Endothelial cell of umbilical vein (primary cell): ENCODE measurements at regions not wholly inside any gene's neighbourhood (a gene's known extent, or its start where the extent isn't known, plus 50 kb on each side); places are given as distances from the start of the nearest gene placed in this dataset.

Experiments used
- BruUV-seq: library from RNA; stranded (reverse); fragments of 400-500 nt; replicated peaks from 2 replicates; lab custom pipeline; 2021; lab: Mats Ljungman, UMichigan
- CTCF ChIA-PET: fragments of 300-600, 350-600 bp; sonication (Branson Sonifier 250); formaldehyde crosslinking; loops from one replicate; lab custom pipeline; 2021; ENCODE audit warnings: antibody characterized with exemption, inconsistent platforms; lab: Charles Lee
- POLR2A ChIA-PET: fragments of 300-600, 350-600 bp; sonication (Branson Sonifier 250); formaldehyde crosslinking; loops from one replicate; lab custom pipeline; 2021; ENCODE audit warnings: antibody characterized with exemption, inconsistent platforms; lab: Charles Lee
- DNase-seq: peaks from one replicate; pipeline ENCODE4 v3.0.0-alpha.2; 2011; ENCODE audit warnings: low read depth, low spot score
- FAIRE-seq: peaks from 2 replicates; lab custom pipeline; 2011; peaks lifted over from hg19 to GRCh38; lab: Jason Lieb, UNC
- H2AFZ ChIP-seq: 2 replicates; pipeline ENCODE4 v1.6.0; 2012; ENCODE audit warnings: low read depth, low read length, control low read depth, inconsistent platforms
- H3K27ac ChIP-seq: 2 replicates; pipeline ENCODE4 v1.5.1; 2011; ENCODE audit warnings: low read depth, mild to moderate bottlenecking, control low read depth, low read length, moderate library complexity; ENCODE audit not compliant: insufficient read depth
- H3K27me3 ChIP-seq, 2 experiments: 2 replicates each; pipeline versions ENCODE4 v1.6.0 to v1.6.1; 2011; ENCODE audit warnings: low read length in 2 of 2, mixed read lengths in 1 of 2; ENCODE audit not compliant: control insufficient read depth in 2 of 2, insufficient read depth in 2 of 2
- H3K36me3 ChIP-seq, 2 experiments: 2 replicates in 1 of 2; 3 replicates in 1 of 2; pipeline ENCODE4 v1.5.1; 2011; ENCODE audit warnings: low read length in 2 of 2, mild to moderate bottlenecking in 1 of 2, moderate library complexity in 1 of 2; ENCODE audit not compliant: control insufficient read depth in 2 of 2, insufficient read depth in 2 of 2; ENCODE audit errors: extremely low read depth in 1 of 2
- H3K4me1 ChIP-seq: 3 replicates; pipeline ENCODE4 v1.5.1; 2011; ENCODE audit warnings: mild to moderate bottlenecking, low read length; ENCODE audit not compliant: control insufficient read depth, insufficient read depth; ENCODE audit errors: extremely low read depth
- H3K4me2 ChIP-seq: 2 replicates; pipeline ENCODE4 v1.6.1; 2011; ENCODE audit warnings: low read length, control low read depth, mixed read lengths; ENCODE audit not compliant: insufficient read depth
- H3K4me3 ChIP-seq, 3 experiments: fragments of 200-600 bp in 1 of 3; sonication (generic), shearing (Covaris generic) in 1 of 3; replicated peaks in 1 of 3; 2 replicates each; pipeline ENCODE4 v1.5.1; 2011 to 2016; ENCODE audit warnings: control low read depth in 3 of 3, low read length in 3 of 3, mild to moderate bottlenecking in 2 of 3, inconsistent platforms in 1 of 3, low read depth in 1 of 3, moderate library complexity in 1 of 3; ENCODE audit not compliant: insufficient read depth in 1 of 3
- H3K79me2 ChIP-seq: 2 replicates; pipeline ENCODE4 v1.6.0; 2012; ENCODE audit warnings: low read length, inconsistent platforms; ENCODE audit not compliant: control insufficient read depth, insufficient read depth
- H3K9ac ChIP-seq: replicated peaks from 2 replicates; pipeline ENCODE3; 2011; ENCODE audit warnings: low read length, control low read depth; ENCODE audit not compliant: insufficient read depth; ENCODE audit errors: extremely low read depth
- H3K9me1 ChIP-seq: replicated peaks from 3 replicates; pipeline ENCODE4 v1.6.0; 2011; ENCODE audit warnings: mild to moderate bottlenecking, low read length; ENCODE audit not compliant: control insufficient read depth, insufficient read depth; ENCODE audit errors: extremely low read depth
- H3K9me3 ChIP-seq: replicated peaks from 2 replicates; pipeline ENCODE4 v1.5.1; 2012; ENCODE audit warnings: low read length, inconsistent platforms; ENCODE audit not compliant: control insufficient read depth, insufficient read depth
- H4K20me1 ChIP-seq: replicated peaks from 2 replicates; pipeline ENCODE3; 2011; ENCODE audit warnings: mild to moderate bottlenecking, low read length; ENCODE audit not compliant: control insufficient read depth, insufficient read depth; ENCODE audit errors: extremely low read depth
- CTCF ChIP-seq, 2 donors: IDR thresholded peaks; 1 replicate in 1 of 2; 2 replicates in 1 of 2; pipeline ENCODE4 v1.5.1; 2011; ENCODE audit warnings: low read length in 2 of 2, mild to moderate bottlenecking in 2 of 2, moderate library complexity in 2 of 2, control low read depth in 1 of 2, inconsistent platforms in 1 of 2, low read depth in 1 of 2; ENCODE audit not compliant: insufficient read depth in 1 of 2; ENCODE audit errors: extremely low read depth in 1 of 2
- EZH2 ChIP-seq: IDR thresholded peaks from 2 replicates; pipeline ENCODE4 v1.6.1; 2012; ENCODE audit warnings: borderline replicate concordance, low read depth, mild to moderate bottlenecking, moderate library complexity, low read length, inconsistent platforms; ENCODE audit not compliant: severe bottlenecking
- FOS ChIP-seq: IDR thresholded peaks from 2 replicates; pipeline ENCODE4 v1.6.1; 2011; ENCODE audit warnings: mild to moderate bottlenecking, low read length, moderate library complexity, borderline replicate concordance; ENCODE audit not compliant: insufficient read depth
- GATA2 ChIP-seq: IDR thresholded peaks from 2 replicates; pipeline ENCODE4 v1.7.0; 2011; ENCODE audit warnings: low read depth, mild to moderate bottlenecking, moderate library complexity, mixed read lengths, low read length; ENCODE audit not compliant: insufficient read length, insufficient read depth
- JUN ChIP-seq: IDR thresholded peaks from 2 replicates; pipeline ENCODE4 v1.6.1; 2011; ENCODE audit warnings: borderline replicate concordance, low read depth; ENCODE audit not compliant: insufficient read length, insufficient read depth
- MAX ChIP-seq: IDR thresholded peaks from 2 replicates; pipeline ENCODE4 v1.6.1; 2011; ENCODE audit not compliant: insufficient read depth, insufficient read length
- MYC ChIP-seq: IDR thresholded peaks from one replicate; pipeline ENCODE4 v1.6.1; 2011; ENCODE audit warnings: mild to moderate bottlenecking, low read depth, low read length
- POLR2A ChIP-seq: IDR thresholded peaks from 2 replicates; pipeline ENCODE4 v1.6.1; 2012; ENCODE audit warnings: low read depth, mild to moderate bottlenecking, control low read depth, low read length
- POLR2AphosphoS5 ChIP-seq: IDR thresholded peaks from 2 replicates; pipeline ENCODE4 v1.6.1; 2012; ENCODE audit warnings: low read depth, mild to moderate bottlenecking, control low read depth, low read length, moderate library complexity; ENCODE audit not compliant: insufficient read depth
- dilution Hi-C: fragments of 300-500 bp; cut with MboI; formaldehyde crosslinking; loops from one replicate; pipeline ENCODE4 v1.15.0; 2019; ENCODE audit warnings: low sequenced_read_pairs; ENCODE audit not compliant: extremely low pct_ligation_motif_present
- intact Hi-C: fragments of 100-400 bp; cut with micrococcal nuclease; formaldehyde crosslinking; loops from one replicate; pipeline ENCODE4 v1.10.0; 2022

GRCh38 chr11:92362989-92363388, 138.4 kb downstream of the FAT3 start:
- Histone ChIP-seq H3K27ac (no peak overlapping the region), H3K36me3 (no peaks in the 10 kb centered on the region), H3K4me1 (no peaks in the 10 kb centered on the region), H4K20me1 (no peaks in the 10 kb centered on the region), H3K27me3 (no peaks in the 10 kb centered on the region), H3K79me2 (no peaks in the 10 kb centered on the region), H3K4me3 (no peak overlapping the region), H2AFZ (no peak overlapping the region), H3K9me1 (no peaks in the 10 kb centered on the region), H3K4me2 (no peak overlapping the region), H3K9me3 (peaks cover 2% of the 10 kb centered on the region), H3K9ac (no peak overlapping the region)
- DNase-seq, result no peak
- intact Hi-C loops, result no loop called here
- no peak for FAIRE-seq
- dilution Hi-C loops, result no loop called here
- ChIA-PET POLR2A (no interaction called here), CTCF (no interaction called here)
- no TSS peak for BruUV-seq
- TF ChIP-seq JUN (no peak), POLR2AphosphoS5 (no peak), GATA2 (no peak), POLR2A (no peak), FOS (no peak)

- FAIRE-seq (no peak), DNase-seq (no peak)
- ChIA-PET POLR2A (no interaction called here), CTCF (no interaction called here)
- Histone ChIP-seq H2AFZ (no peak overlapping the region), H3K9ac (no peak overlapping the region), H3K27me3 (no peaks in the 10 kb centered on the region), H3K36me3 (no peaks in the 10 kb centered on the region), H3K4me2 (no peak overlapping the region), H3K9me1 (no peaks in the 10 kb centered on the region), H4K20me1 (no peaks in the 10 kb centered on the region), H3K27ac (no peak overlapping the region), H3K9me3 (peaks cover 2% of the 10 kb centered on the region), H3K4me3 (no peak overlapping the region), H3K79me2 (no peaks in the 10 kb centered on the region), H3K4me1 (no peaks in the 10 kb centered on the region)
- no TSS peak for BruUV-seq
- dilution Hi-C loops (no loop called here), intact Hi-C loops (no loop called here)
- TF ChIP-seq POLR2A (no peak), EZH2 (no peak), JUN (no peak), GATA2 (no peak), CTCF (IDR thresholded peaks at IDR 0.05; ENCODE audit: extremely low read depth in 1 of 2, insufficient read depth in 1 of 2, low read depth in 1 of 2, low read length in 2 of 2) (no peak), POLR2AphosphoS5 (no peak), MAX (no peak), MYC (no peak), FOS (no peak)
These were observed 139.6 kb downstream of the FAT3 start for GRCh38 chr11:92364177-92364576.
